ENCODE measurements at regions not wholly inside any gene's neighbourhood (a gene's known extent, or its start where the extent isn't known, plus 50 kb on each side); places are given as distances from the start of the nearest gene placed in this dataset.
A peak's percentile ranks its signal among the peaks of the same experiment; 100 is the strongest.
"Not testable (repeated sequence)": the region's sequence is repeated elsewhere in the genome, so short reads cannot be mapped to it uniquely, and the experiment has no call there.

GRCh38 chr3:159258934-159259333 is 457.1 kb downstream of the MFSD1 start:
- H3K4me1 ChIP-seq: no peaks in the 10 kb centered on the region
- H3K9me3 ChIP-seq: no peaks in the 10 kb centered on the region
- TF ChIP-seq, protein P1, sequence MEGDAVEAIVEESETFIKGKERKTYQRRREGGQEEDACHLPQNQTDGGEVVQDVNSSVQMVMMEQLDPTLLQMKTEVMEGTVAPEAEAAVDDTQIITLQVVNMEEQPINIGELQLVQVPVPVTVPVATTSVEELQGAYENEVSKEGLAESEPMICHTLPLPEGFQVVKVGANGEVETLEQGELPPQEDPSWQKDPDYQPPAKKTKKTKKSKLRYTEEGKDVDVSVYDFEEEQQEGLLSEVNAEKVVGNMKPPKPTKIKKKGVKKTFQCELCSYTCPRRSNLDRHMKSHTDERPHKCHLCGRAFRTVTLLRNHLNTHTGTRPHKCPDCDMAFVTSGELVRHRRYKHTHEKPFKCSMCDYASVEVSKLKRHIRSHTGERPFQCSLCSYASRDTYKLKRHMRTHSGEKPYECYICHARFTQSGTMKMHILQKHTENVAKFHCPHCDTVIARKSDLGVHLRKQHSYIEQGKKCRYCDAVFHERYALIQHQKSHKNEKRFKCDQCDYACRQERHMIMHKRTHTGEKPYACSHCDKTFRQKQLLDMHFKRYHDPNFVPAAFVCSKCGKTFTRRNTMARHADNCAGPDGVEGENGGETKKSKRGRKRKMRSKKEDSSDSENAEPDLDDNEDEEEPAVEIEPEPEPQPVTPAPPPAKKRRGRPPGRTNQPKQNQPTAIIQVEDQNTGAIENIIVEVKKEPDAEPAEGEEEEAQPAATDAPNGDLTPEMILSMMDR (IDR thresholded peaks at IDR 0.05): no peak
- no peak for TF ChIP-seq POLR2A (IDR thresholded peaks at IDR 0.05)
- intact Hi-C loops (cut with DNase I): loop anchor here (5.0 kb wide), 1 partner anchor 412 kb away; no protein-coding TSS in a partner anchor
- no peak overlapping the region for H3K27ac ChIP-seq
- H3K36me3 ChIP-seq: no peaks in the 10 kb centered on the region
- no peak for DNase-seq
- peaks cover 0 to 7% (median 0%) of the 10 kb centered on the region in 4 donors for H3K27me3 ChIP-seq
- no peak overlapping the region for H3K4me3 ChIP-seq
- 50 to 58% methylated on average over 2 of the region's 2 CpGs for WGBS, 2 donors

DNA sequence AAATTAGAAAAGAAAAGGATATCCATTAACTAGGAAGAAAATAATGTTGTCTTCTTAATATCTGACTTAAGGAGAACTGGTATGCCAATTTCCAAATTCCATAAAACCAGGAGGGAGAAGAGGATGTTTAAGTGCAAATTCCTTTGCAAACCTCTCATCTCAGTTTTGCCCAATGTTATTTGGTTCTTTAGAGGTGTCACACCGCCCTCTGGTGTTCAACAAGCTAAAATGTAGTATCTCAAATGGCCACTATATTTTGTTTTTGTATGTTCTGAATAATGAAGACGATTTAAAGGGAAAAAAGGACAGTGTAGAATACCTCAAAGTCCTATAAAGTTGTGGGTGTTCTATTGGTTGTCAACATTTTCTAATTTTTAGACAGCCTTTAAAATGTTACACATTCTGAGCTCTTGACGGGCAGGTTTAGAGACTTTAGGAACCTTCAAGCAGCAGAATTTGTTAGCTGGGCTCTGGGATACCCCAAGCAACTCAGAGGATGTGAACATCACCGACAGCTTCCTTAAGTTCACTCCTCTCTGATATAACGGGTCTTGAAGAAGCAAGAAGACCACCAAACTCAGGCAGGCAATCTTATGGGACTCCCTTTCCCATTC is 458.3 kb downstream of the MFSD1 start:
- Histone ChIP-seq H3K9me3 (no peaks in the 10 kb centered on the region), H3K27me3 (peaks cover 0 to 7% (median 0%) of the 10 kb centered on the region in 4 donors), H3K4me3 (no peak overlapping the region), H3K4me1 (no peaks in the 10 kb centered on the region), H3K27ac (no peak overlapping the region), H3K36me3 (no peaks in the 10 kb centered on the region)
- TF ChIP-seq POLR2A (IDR thresholded peaks at IDR 0.05): no peak
- TF ChIP-seq, protein P1 (IDR thresholded peaks at IDR 0.05): peak; percentile 34 to 78 (median 66)
- 18 to 22% methylated on average over 5 of the region's 5 CpGs for WGBS, 2 donors
- intact Hi-C loops (cut with DNase I): loop anchor here (10.0 kb wide), 1 partner anchor 545 kb away; no protein-coding TSS in a partner anchor
- DNase-seq: no peak

GRCh38 chr3:159261333-159261732 is 459.5 kb downstream of the MFSD1 start:
- not testable (repeated sequence) for H3K36me3 ChIP-seq, H3K4me3 ChIP-seq, H3K9me3 ChIP-seq, H3K27ac ChIP-seq, H3K4me1 ChIP-seq, DNase-seq, H3K27me3 ChIP-seq
- WGBS, 2 donors: 36 to 50% methylated on average over 4 of the region's 4 CpGs
- intact Hi-C loops (cut with DNase I): loop anchor here (10.0 kb wide), 1 partner anchor 543 kb away; no protein-coding TSS in a partner anchor

DNA sequence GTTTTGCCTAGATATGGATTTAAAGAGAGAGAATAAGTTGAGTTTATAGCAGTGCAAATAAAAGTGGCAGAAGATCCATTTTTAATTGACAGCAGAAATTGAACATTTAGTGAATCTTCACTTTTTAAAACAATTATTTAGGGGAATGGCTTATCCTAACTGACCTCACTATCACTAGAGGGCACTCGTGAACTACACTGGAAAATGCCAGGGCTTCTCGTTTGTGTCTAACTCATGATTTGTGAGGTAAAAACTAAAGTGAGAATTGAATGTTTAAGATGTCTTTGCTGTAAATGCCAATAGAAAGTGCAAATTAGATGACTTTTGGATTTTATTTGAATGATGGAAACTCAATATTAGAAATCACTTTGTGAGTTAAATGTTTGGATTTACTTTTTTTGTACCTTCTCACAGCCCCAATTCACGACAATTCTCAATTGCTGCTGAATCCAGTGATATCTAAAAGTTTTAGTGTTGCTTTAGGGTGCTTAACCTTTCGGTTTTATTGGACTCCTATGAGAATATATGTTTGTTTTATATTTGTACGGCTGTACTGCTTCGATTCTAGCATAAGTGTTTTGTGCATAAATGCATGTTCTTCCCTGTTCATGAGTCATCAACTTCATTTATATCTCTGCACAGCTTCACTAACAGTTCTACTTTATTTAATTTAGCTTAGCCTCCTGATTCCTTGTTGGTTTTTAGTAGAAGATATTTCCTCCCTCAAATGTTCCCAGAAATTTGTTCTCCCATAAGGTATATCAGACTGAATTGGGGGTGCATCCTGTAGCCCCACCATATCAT is 462.1 kb downstream of the MFSD1 start:
- Histone ChIP-seq H3K36me3 (no peaks in the 10 kb centered on the region), H3K9me3 (no peaks in the 10 kb centered on the region), H3K27me3 (peaks cover 0 to 7% (median 0%) of the 10 kb centered on the region in 4 donors), H3K4me1 (no peaks in the 10 kb centered on the region), H3K27ac (no peak overlapping the region), H3K4me3 (no peak overlapping the region)
- DNase-seq: no peak
- intact Hi-C loops (cut with DNase I): loop anchor here (10.0 kb wide), 1 partner anchor 541 kb away; no protein-coding TSS in a partner anchor
- WGBS, 2 donors: 17 to 20% methylated on average over 6 of the region's 6 CpGs
- TF ChIP-seq, protein P1 (IDR thresholded peaks at IDR 0.05): peak in 5 of 6 experiments; percentile 29 to 61 (median 58)
- no peak for TF ChIP-seq POLR2A (IDR thresholded peaks at IDR 0.05)

- no peak overlapping the region for H3K4me3 ChIP-seq
- no peak for DNase-seq
- peaks cover 0 to 7% (median 0%) of the 10 kb centered on the region in 4 donors for H3K27me3 ChIP-seq
- H3K9me3 ChIP-seq: no peaks in the 10 kb centered on the region
- no peak for TF ChIP-seq POLR2A (IDR thresholded peaks at IDR 0.05)
- TF ChIP-seq, protein P1 (IDR thresholded peaks at IDR 0.05): no peak
- intact Hi-C loops (cut with DNase I): loop anchor here (10.0 kb wide), 1 partner anchor 539 kb away; no protein-coding TSS in a partner anchor
- no peaks in the 10 kb centered on the region for H3K36me3 ChIP-seq
- H3K27ac ChIP-seq: no peak overlapping the region
- WGBS, 2 donors: 39 to 69% methylated on average over 2 of the region's 2 CpGs
- H3K4me1 ChIP-seq: no peaks in the 10 kb centered on the region
These were observed 463.9 kb downstream of the MFSD1 start for GRCh38 chr3:159265705-159266104.
